ENCODE measurements at regions not wholly inside any gene's neighbourhood (a gene's known extent, or its start where the extent isn't known, plus 50 kb on each side); places are given as distances from the start of the nearest gene placed in this dataset.
A peak's percentile ranks its signal among the peaks of the same experiment; 100 is the strongest.

DNA sequence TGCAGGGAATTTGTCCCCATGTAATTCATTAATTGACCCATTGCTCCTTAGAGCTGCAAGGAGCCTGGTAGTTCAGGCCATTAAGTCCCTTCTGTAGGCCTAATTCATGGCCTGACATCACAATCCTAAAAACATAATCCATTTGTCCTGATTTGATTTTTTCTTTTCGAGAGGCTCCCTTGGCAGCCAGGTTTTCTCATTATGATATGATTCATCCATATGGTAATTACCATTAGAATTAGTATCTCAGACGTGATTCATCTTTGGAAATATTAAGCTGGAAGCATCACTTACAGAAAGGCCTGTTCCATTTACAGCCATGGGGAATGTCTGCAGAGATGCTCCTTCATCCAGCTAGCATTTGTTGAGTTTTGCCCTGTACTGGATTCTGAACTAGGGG lies 128.5 kb downstream of the PLCE1 start (continued):
- TF ChIP-seq, protein P1, sequence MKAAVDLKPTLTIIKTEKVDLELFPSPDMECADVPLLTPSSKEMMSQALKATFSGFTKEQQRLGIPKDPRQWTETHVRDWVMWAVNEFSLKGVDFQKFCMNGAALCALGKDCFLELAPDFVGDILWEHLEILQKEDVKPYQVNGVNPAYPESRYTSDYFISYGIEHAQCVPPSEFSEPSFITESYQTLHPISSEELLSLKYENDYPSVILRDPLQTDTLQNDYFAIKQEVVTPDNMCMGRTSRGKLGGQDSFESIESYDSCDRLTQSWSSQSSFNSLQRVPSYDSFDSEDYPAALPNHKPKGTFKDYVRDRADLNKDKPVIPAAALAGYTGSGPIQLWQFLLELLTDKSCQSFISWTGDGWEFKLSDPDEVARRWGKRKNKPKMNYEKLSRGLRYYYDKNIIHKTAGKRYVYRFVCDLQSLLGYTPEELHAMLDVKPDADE (IDR thresholded peaks at IDR 0.05), result no peak
- TF ChIP-seq POLR2AphosphoS5 (IDR thresholded peaks at IDR 0.05; ENCODE audit: low read depth) (no peak), ZNF114 (CRISPR knock-in tag; IDR thresholded peaks at IDR 0.05) (no peak), CREB1 (CRISPR knock-in tag; IDR thresholded peaks at IDR 0.05; ENCODE audit: low read depth) (no peak), EZH2 (IDR thresholded peaks at IDR 0.05; ENCODE audit: low read depth, unreplicated experiment) (no peak), STAT1 (IDR thresholded peaks at IDR 0.05; ENCODE audit: unreplicated experiment) (no peak)
- TF ChIP-seq, protein P2, sequence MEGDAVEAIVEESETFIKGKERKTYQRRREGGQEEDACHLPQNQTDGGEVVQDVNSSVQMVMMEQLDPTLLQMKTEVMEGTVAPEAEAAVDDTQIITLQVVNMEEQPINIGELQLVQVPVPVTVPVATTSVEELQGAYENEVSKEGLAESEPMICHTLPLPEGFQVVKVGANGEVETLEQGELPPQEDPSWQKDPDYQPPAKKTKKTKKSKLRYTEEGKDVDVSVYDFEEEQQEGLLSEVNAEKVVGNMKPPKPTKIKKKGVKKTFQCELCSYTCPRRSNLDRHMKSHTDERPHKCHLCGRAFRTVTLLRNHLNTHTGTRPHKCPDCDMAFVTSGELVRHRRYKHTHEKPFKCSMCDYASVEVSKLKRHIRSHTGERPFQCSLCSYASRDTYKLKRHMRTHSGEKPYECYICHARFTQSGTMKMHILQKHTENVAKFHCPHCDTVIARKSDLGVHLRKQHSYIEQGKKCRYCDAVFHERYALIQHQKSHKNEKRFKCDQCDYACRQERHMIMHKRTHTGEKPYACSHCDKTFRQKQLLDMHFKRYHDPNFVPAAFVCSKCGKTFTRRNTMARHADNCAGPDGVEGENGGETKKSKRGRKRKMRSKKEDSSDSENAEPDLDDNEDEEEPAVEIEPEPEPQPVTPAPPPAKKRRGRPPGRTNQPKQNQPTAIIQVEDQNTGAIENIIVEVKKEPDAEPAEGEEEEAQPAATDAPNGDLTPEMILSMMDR (conservative IDR thresholded peaks at IDR 0.05; ENCODE audit: low read depth in 2 of 2), result no peak

DNA sequence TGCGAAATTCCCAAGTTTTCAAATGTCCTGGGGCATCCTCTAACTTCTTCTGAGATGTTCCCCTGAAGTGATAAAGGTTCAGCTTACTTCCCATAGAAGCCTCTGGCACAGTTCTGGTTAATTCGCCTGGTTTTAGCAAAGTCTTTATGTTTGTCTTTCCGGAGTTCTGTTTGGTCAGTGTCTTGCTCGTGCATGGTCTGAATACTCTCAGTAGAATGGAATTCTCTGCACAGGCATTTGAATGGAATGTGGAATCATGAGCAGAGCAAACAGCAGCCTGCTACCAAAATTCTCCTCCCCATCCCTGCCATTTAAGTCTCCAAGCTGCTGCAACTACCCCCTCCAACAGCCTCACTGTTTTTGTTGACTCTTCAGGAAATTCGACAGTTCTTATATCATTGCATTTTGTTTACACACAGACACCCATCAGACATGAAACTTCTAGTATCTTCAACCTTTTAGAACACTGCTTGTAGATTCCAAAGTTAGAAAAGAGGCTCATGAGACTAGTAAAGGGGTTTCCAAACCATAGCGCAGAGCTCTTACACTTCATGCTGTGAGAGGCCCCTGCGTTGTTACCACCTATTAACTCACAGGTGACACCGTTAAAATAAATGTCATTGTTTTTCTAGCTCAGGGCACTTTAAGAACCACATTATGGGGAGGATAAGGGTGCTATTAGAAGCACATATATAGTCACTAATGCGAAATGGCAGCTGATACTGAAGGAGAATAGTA lies 129.7 kb downstream of the PLCE1 start:
- Mint-ChIP-seq H3K27ac (no peak overlapping the region), H3K27me3 (ENCODE audit: insufficient read depth, low read depth, poor library complexity) (peaks cover 4% of the 10 kb centered on the region), H3K4me3 (no peak overlapping the region), H3K36me3 (ENCODE audit: low read depth) (no peaks in the 10 kb centered on the region), H3K9me3 (no peaks in the 10 kb centered on the region; the same call in 2 of the 3 replicates), H3K4me1 (peaks cover 9% of the 10 kb centered on the region; the same call in 2 of the 3 replicates)
- Histone ChIP-seq H3K9me2 (ENCODE audit: insufficient read depth) (0 out of 2 replicates have a peak, but pooled peaks cover 8% of the 10 kb centered on the region), H3K36me3 (ENCODE audit: insufficient read depth) (no peaks in the 10 kb centered on the region), H3K27me3 (ENCODE audit: insufficient read depth) (no peaks in the 10 kb centered on the region), H3K4me2 (peak overlapping the region; percentile 44; the same call in 1 of the 2 replicates), H2AFZ (peak overlapping the region; percentile 12; the same call in 1 of the 2 replicates), H4K20me1 (replicated peaks; ENCODE audit: insufficient read depth) (no peaks in the 10 kb centered on the region), H3F3A (replicated peaks; ENCODE audit: low read depth) (no peaks in the 10 kb centered on the region), H3K79me2 (replicated peaks; ENCODE audit: insufficient read depth) (no peaks in the 10 kb centered on the region), H3K4me3 (no peak overlapping the region), H3K27ac (ENCODE audit: low read depth) (no peak overlapping the region), H3K4me1 (ENCODE audit: insufficient read depth) (peaks cover 5% of the 10 kb centered on the region; the same call in 1 of the 2 replicates)
- ATAC-seq, result no peak; the same call in 2 of the 3 replicates
- DNase-seq (ENCODE audit: low spot score), result peak; percentile 17
- TF ChIP-seq, protein P1 (IDR thresholded peaks at IDR 0.05), result no peak
- TF ChIP-seq JUNB (IDR thresholded peaks at IDR 0.05; ENCODE audit: unreplicated experiment) (no peak), EZH2 (IDR thresholded peaks at IDR 0.05; ENCODE audit: low read depth, unreplicated experiment) (no peak), ZNF331 (CRISPR knock-in tag; IDR thresholded peaks at IDR 0.05; ENCODE audit: low read depth) (no peak), NANOG (IDR thresholded peaks at IDR 0.05; ENCODE audit: borderline replicate concordance) (no peak)
- TF ChIP-seq, protein P2 (conservative IDR thresholded peaks at IDR 0.05; ENCODE audit: low read depth in 2 of 2), result no peak
- TF ChIP-seq, protein P3, sequence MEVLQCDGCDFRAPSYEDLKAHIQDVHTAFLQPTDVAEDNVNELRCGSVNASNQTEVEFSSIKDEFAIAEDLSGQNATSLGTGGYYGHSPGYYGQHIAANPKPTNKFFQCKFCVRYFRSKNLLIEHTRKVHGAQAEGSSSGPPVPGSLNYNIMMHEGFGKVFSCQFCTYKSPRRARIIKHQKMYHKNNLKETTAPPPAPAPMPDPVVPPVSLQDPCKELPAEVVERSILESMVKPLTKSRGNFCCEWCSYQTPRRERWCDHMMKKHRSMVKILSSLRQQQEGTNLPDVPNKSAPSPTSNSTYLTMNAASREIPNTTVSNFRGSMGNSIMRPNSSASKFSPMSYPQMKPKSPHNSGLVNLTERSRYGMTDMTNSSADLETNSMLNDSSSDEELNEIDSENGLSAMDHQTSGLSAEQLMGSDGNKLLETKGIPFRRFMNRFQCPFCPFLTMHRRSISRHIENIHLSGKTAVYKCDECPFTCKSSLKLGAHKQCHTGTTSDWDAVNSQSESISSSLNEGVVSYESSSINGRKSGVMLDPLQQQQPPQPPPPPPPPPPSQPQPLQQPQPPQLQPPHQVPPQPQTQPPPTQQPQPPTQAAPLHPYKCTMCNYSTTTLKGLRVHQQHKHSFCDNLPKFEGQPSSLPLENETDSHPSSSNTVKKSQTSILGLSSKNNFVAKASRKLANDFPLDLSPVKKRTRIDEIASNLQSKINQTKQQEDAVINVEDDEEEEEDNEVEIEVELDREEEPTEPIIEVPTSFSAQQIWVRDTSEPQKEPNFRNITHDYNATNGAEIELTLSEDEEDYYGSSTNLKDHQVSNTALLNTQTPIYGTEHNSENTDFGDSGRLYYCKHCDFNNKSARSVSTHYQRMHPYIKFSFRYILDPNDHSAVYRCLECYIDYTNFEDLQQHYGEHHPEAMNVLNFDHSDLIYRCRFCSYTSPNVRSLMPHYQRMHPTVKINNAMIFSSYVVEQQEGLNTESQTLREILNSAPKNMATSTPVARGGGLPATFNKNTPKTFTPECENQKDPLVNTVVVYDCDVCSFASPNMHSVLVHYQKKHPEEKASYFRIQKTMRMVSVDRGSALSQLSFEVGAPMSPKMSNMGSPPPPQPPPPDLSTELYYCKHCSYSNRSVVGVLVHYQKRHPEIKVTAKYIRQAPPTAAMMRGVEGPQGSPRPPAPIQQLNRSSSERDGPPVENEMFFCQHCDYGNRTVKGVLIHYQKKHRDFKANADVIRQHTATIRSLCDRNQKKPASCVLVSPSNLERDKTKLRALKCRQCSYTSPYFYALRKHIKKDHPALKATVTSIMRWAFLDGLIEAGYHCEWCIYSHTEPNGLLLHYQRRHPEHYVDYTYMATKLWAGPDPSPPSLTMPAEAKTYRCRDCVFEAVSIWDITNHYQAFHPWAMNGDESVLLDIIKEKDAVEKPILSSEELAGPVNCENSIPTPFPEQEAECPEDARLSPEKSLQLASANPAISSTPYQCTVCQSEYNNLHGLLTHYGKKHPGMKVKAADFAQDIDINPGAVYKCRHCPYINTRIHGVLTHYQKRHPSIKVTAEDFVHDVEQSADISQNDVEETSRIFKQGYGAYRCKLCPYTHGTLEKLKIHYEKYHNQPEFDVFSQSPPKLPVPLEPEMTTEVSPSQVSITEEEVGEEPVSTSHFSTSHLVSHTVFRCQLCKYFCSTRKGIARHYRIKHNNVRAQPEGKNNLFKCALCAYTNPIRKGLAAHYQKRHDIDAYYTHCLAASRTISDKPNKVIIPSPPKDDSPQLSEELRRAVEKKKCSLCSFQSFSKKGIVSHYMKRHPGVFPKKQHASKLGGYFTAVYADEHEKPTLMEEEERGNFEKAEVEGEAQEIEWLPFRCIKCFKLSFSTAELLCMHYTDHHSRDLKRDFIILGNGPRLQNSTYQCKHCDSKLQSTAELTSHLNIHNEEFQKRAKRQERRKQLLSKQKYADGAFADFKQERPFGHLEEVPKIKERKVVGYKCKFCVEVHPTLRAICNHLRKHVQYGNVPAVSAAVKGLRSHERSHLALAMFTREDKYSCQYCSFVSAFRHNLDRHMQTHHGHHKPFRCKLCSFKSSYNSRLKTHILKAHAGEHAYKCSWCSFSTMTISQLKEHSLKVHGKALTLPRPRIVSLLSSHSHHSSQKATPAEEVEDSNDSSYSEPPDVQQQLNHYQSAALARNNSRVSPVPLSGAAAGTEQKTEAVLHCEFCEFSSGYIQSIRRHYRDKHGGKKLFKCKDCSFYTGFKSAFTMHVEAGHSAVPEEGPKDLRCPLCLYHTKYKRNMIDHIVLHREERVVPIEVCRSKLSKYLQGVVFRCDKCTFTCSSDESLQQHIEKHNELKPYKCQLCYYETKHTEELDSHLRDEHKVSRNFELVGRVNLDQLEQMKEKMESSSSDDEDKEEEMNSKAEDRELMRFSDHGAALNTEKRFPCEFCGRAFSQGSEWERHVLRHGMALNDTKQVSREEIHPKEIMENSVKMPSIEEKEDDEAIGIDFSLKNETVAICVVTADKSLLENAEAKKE (CRISPR knock-in tag; IDR thresholded peaks at IDR 0.05), result no peak

All from GM23338 (cell line).